GM04503 (cell line): ENCODE measurements at regions not wholly inside any gene's neighbourhood (a gene's known extent, or its start where the extent isn't known, plus 50 kb on each side); places are given as distances from the start of the nearest gene placed in this dataset.
"Not testable (repeated sequence)": the region's sequence is repeated elsewhere in the genome, so short reads cannot be mapped to it uniquely, and the experiment has no call there.

ENCODE experiments used
- DNase-seq: peaks from one replicate; pipeline ENCODE4 v3.0.0-alpha.2; 2012; ENCODE audit warnings: low read depth

DNA sequence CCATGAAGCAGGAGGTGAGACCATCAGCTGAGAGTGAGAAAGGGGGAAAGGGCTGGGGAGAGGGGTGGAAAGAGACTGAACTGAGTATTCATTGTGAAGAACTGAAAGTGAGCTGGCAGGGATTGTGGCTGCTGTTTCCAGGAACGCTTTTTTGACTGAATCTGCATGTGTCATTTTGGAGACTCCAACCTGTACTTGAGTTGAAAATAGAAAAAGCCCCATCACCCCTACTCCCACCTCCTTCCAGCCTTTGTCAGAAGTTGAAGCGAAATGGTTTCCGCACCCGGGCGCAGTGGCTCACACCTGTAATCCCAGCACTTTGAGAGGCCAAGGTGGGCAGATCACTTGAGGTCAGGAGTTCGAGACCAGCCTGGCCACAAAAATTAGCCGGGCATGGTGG is 128.0 kb upstream of the GPR12 start:
- DNase-seq: no peak

GRCh38 chr13:26887594-26887993 is 127.0 kb upstream of the GPR12 start:
- no peak for DNase-seq

DNA sequence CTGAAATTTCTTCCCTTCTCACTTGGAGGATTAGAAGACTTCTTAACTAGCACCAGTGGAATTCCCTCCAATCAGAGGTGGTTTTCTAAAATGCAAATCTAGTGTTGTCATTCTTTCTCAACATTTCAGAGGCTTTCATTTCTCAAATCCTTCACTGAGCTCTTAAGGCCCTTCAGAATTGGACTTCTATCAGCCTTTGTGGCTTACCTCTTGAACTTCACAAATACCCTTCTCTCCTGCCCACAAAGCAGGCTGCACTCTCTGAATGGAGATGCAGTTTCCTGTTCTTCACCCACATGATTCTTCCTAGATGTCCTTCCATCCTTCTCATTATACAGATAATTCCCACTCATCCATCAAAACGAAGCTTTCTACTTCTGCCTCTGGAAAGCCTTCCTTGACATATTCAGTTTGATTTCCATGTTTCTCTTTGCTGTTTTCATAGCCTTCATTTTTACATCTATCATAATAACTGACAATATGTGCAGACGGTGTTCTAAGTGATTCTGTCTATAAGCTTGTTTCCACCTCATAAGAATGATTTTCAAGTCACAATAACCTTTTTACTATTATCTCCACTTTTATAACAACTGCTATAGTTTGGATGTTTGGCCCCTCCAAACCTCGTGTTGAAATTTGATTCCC is 123.1 kb upstream of the GPR12 start:
- no peak for DNase-seq

- DNase-seq: no peak
These were observed 122.1 kb upstream of the GPR12 start for GRCh38 chr13:26882731-26883130.

DNA sequence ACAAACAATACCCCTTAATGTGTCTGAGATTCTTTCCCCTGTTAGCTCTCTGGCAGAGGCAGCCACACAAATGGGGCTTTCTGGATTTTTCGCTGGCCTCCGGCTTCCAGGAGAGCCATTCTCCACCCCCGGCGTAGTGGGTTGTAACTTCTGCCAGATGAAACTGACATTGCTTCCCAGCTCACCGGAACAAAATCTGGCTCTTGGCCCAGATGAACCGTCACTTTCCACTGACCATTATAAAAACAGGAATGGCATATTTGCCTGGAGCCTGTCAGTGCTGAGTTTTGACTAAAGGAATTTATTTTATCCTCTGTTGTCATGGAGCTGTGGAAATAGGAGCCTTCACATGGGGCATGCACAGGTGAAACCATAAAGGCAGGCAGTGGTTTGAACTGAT is 120.6 kb upstream of the GPR12 start:
- peak; percentile 7 for DNase-seq

DNA sequence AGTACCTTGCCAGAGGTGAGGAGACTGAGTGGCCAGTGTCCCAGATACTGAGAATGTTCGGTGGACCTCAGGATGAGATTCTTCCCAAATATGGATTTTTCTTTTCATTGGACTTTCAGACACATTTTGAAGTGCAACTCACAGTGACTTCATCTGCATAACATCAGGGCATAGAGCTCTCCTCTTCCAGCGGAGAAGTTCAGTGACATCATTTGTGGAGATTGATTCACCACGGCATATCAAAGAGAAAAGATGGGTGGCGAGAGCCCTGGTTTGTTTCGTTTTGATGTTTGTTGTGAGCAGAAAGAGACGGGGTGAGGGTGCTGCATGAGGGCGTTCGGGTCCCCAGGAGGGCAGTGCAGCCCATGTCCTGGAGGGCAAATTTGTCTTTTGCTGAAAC is 120.1 kb upstream of the GPR12 start:
- DNase-seq: no peak

DNA sequence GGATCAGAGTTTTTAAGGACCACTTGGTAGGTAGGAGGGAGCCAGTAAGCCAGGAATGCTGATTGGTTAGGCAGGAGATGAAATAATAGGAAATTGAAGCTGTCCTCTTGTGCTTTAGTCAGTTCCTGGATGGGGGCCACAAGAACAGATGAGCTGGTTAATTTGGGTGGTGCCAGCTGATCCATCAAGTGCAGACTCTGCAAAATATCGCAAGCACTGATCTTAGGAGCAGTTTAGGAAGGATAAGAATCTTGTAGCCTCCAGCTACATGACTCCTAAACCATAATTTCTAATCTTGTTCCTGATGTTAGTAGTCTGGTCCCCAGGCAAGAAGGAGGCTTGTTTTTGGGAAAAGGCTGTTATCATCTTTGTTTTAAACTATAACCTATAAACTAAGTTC is 117.9 kb upstream of the GPR12 start:
- no peak for DNase-seq

GRCh38 chr13:26873386-26873698 is 112.8 kb upstream of the GPR12 start:
- no peak for DNase-seq

DNA sequence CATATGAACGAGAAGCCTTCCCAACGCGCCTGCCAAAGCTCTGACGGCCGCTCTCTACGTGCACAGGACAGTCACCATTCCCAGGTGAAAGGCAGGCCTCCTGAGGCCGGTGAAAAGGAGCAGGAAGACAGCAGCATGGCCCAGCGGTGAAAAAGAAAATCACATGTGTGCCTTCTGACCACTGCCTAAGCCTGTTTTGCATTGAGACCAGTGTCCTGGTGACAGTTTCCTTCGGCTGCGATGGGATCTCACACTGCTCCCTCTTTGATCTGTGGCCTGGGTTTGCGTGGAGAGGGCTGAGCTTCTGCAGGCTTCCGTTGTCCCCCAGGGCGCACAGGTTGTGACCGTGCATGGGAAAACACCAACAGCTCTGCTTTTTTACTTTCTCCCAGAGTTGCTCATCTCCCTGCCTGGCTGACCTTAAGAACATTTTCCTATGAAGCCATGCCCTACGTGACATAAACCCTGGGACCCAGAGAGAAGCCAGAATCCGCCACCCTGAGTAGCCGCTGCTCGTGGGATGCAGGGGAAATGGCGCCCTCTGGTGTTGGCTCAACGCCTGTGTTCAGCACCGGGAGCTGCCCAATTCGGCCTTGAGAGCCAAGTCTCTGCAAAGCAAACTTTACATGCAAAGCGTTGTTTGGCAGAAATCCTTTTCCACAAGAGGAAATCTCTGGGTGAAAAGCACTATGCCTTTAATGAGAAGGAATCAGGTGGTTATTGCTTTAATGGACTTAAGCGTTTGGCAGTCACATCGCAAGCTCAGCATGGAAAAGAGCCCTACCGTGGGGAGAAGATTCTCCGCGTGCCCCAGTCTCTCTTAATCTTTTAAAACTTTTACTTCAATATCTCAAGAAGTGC is 112.2 kb upstream of the GPR12 start:
- DNase-seq: no peak

GRCh38 chr13:26867451-26868091 is 107.0 kb upstream of the GPR12 start:
- no peak for DNase-seq

- DNase-seq: no peak
These were observed 104.0 kb upstream of the GPR12 start for GRCh38 chr13:26864576-26864975.

GRCh38 chr13:26861941-26862340 is 101.4 kb upstream of the GPR12 start:
- no peak for DNase-seq

DNA sequence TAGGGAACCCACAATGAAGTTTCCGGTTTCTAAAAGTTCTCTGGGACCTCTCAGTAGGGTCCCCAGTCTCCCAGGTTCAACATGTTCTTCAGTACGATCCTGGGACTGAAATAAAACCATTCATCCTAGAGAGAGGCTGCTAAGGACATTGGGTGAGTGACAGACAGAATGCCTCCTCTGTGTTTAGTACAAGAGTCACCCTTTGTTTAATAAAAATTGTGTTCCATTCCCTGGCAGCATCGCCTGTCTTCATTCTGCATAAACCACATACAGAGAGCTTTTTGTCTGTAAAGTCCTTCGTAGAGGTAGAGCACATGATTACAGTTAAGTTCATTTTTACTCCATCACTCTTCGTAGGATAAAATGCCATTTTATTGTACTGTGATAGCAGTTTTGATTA is 95.3 kb upstream of the GPR12 start:
- no peak for DNase-seq

- no peak for DNase-seq
These were observed 94.5 kb upstream of the GPR12 start for GRCh38 chr13:26855071-26855470.

DNA sequence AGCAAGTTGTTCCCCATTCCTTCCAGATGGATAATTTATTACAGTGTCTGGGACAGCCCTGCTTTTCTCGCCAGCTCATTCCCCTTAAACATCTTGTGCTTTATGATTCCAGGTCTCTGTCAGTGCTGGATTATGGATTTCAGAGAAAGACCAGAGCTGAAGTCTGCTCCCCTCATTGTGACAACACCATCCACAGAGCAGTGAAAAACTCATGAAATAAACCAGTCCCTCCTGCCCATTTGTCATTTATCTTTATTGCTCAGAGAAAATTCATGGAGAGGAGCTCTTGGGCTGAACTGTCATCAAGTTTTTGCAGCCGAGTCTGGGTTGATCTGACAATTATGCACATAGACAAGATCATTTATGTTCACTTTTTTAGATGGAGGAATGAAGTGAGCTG is 92.7 kb upstream of the GPR12 start:
- no peak for DNase-seq

DNA sequence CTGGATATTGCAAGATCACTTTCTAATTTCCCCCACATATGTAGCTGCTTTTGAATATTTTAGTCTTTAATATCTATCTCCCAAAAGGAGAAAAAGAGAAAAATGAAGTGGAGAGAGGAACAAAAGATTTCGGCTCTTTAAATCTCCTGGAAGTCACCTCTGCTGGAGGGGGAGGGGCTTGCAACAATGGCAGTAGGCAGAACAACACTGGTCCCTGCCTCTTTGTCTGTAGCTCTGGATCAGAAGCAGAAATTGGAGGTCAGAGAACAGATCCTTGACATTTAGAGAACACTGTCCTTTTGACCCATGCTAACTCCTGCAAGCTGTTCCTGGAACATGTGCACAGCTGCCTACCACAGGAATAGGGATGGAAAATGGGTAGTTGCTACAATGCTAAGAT is 86.7 kb upstream of the GPR12 start:
- DNase-seq: no peak

DNA sequence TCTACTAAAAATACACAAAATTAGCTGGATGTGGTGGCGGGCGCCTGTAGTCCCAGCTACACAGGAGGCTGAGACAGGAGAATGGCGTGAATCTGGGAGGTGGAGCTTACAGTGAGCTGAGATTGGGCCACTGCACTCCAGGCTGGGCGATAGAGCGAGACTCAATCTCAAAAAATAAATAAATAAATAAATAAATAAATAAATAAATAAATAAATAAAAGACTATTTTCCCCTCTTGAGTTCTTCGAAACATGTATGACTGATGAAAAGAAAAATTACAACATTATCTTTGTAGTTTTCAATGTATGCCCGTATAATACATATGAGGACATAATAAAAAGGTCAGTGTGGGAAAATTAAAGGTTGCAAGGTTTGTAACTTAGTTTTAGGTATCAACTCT is 84.5 kb upstream of the GPR12 start:
- DNase-seq: not testable (repeated sequence)

DNA sequence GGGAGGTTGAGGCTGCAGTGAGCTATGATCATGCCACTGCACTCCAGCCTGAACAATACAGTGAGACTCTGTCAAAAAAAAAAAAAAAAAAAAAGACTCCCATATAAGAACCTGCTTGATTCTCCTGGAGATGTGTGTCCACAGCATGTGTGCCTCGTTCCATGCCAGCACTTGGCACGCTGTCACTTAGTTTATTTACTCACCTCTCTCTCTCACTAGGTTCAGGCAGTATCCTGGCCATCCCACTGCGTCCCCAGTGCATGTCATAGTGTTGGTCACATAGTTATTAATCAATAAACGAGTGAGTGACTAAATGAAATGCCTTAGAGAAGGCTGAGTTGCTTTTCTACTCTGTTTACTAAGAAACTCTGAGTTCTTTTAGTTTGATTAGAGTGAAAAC is 79.1 kb upstream of the GPR12 start:
- DNase-seq: no peak

DNA sequence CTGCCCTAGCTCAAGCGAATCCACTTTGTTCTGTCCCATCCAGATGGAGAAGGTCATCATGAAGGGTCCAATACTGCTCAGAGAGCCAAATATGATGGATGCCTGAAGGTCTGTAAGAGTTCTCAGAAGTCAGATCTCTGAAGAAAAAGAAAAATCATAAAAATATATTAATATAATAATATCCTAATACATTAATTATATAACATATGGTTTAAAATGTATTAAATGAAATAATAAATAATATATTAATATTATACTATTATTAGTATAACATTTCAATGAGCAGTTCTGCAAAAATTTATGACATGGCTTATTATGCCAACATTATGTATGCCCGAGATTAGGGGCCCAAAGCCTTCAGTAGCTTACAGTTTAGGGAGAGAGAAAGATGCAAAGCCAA is 78.2 kb upstream of the GPR12 start:
- no peak for DNase-seq

DNA sequence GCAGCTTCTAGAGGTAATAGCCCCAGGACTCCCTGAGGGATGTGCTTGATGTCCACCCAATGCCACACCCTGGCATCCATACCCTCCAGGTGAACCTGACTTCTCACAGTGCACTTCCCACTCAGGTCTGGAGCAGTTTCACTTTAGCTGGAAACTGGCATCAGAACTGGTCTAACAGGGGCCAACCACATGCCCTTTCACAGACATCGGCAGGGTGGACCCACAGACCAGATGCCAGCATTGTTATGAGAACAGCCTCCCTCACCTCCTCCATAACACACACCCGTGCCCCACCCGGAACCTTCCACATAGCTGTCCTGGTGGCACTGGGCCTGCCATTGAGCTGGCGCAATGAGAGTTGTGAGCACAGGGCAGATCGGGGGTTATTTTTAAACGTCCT is 77.4 kb upstream of the GPR12 start:
- DNase-seq: no peak

GRCh38 chr13:26837102-26837501 is 76.5 kb upstream of the GPR12 start:
- no peak for DNase-seq

GRCh38 chr13:26836626-26837025 is 76.0 kb upstream of the GPR12 start:
- DNase-seq: no peak

GRCh38 chr13:26834646-26835045 is 74.1 kb upstream of the GPR12 start:
- DNase-seq: no peak
